ENCODE measurements at regions not wholly inside any gene's neighbourhood (a gene's known extent, or its start where the extent isn't known, plus 50 kb on each side); places are given as distances from the start of the nearest gene placed in this dataset.

DNA sequence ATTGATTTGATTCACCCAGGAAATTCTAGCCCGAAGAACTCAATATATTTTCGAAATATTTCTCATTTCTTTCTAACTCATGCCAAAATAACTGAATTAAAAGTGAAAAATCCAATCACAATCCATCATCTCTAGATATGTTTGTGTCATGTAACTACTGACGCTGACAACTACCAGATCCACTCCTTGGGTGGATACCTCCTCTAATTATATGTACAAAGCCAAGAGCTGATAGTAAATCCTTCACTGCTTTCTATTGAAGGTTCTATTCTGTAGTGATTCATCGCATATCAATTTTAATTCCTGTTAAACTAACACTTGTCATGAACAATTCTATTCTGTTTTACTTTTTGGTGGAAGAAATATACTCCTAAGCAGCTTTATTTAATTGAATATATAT, 1056.6 kb upstream of the NXPH2 start:
- Histone ChIP-seq H3K36me3 (ENCODE audit: insufficient read depth in 1 of 2, low read depth in 1 of 2) (no peaks in the 10 kb centered on the region), H3K27ac (no peak overlapping the region), H3K9me3 (peaks cover 8% of the 10 kb centered on the region), H3K27me3 (ENCODE audit: insufficient read depth in 3 of 3, low read length in 2 of 3) (no peaks in the 10 kb centered on the region), H3K4me3 (no peak overlapping the region), H3K4me1 (no peaks in the 10 kb centered on the region)
- 72 to 83% (median 77%) methylated on average over 4 of the region's 4 CpGs for WGBS, 3 donors
- DNase-seq, result no peak
- intact Hi-C loops (cut with DNase I), result no loop called here
- ATAC-seq, result no peak
- no peak for TF ChIP-seq CTCF (IDR thresholded peaks at IDR 0.05)

- Histone ChIP-seq H3K4me1 (no peaks in the 10 kb centered on the region), H3K27ac (no peak overlapping the region), H3K27me3 (ENCODE audit: insufficient read depth in 3 of 3, low read length in 2 of 3) (no peaks in the 10 kb centered on the region), H3K4me3 (no peak overlapping the region), H3K9me3 (no peaks in the 10 kb centered on the region), H3K36me3 (ENCODE audit: insufficient read depth in 1 of 2, low read depth in 1 of 2) (no peaks in the 10 kb centered on the region)
- intact Hi-C loops (cut with DNase I), result no loop called here
- 28 to 45% (median 36%) methylated on average over 2 of the region's 2 CpGs for WGBS, 3 donors
- no peak for ATAC-seq
- no peak for DNase-seq
- TF ChIP-seq CTCF (IDR thresholded peaks at IDR 0.05), result no peak
Observed at GRCh38 chr2:139835101-139835500, 1054.9 kb upstream of the NXPH2 start.

- Histone ChIP-seq H3K4me3 (no peak overlapping the region), H3K27ac (no peak overlapping the region), H3K9me3 (no peaks in the 10 kb centered on the region), H3K36me3 (ENCODE audit: insufficient read depth in 1 of 2, low read depth in 1 of 2) (no peaks in the 10 kb centered on the region), H3K27me3 (ENCODE audit: insufficient read depth in 3 of 3, low read length in 2 of 3) (no peaks in the 10 kb centered on the region), H3K4me1 (no peaks in the 10 kb centered on the region)
- 47 to 80% (median 64%) methylated on average over 3 of the region's 3 CpGs for WGBS, 3 donors
- DNase-seq (no peak), ATAC-seq (no peak)
- intact Hi-C loops (cut with DNase I), result no loop called here
- TF ChIP-seq CTCF (IDR thresholded peaks at IDR 0.05), result no peak
Observed at GRCh38 chr2:139828011-139828410, 1047.8 kb upstream of the NXPH2 start.

GRCh38 chr2:139825726-139826125, 1045.5 kb upstream of the NXPH2 start:
- TF ChIP-seq CTCF (IDR thresholded peaks at IDR 0.05), result no peak
- H3K4me1 ChIP-seq, result no peaks in the 10 kb centered on the region
- H3K27me3 ChIP-seq (ENCODE audit: insufficient read depth in 3 of 3, low read length in 2 of 3), result no peaks in the 10 kb centered on the region
- intact Hi-C loops (cut with DNase I), result no loop called here
- 60 to 78% (median 78%) methylated on average over 1 of the region's 1 CpG for WGBS, 3 donors
- DNase-seq, result no peak
- H3K27ac ChIP-seq, result no peak overlapping the region
- H3K4me3 ChIP-seq, result no peak overlapping the region
- H3K36me3 ChIP-seq (ENCODE audit: insufficient read depth in 1 of 2, low read depth in 1 of 2), result no peaks in the 10 kb centered on the region
- no peak for ATAC-seq
- H3K9me3 ChIP-seq, result no peaks in the 10 kb centered on the region

GRCh38 chr2:139819273-139819796, 1039.1 kb upstream of the NXPH2 start:
- no peaks in the 10 kb centered on the region for H3K9me3 ChIP-seq
- H3K4me1 ChIP-seq, result no peaks in the 10 kb centered on the region
- no peaks in the 10 kb centered on the region for H3K27me3 ChIP-seq (ENCODE audit: insufficient read depth in 3 of 3, low read length in 2 of 3)
- H3K36me3 ChIP-seq (ENCODE audit: insufficient read depth in 1 of 2, low read depth in 1 of 2), result no peaks in the 10 kb centered on the region
- 31 to 33% (median 33%) methylated on average over 2 of the region's 2 CpGs for WGBS, 3 donors
- intact Hi-C loops (cut with DNase I), result no loop called here
- H3K27ac ChIP-seq, result no peak overlapping the region
- ATAC-seq (no peak), DNase-seq (no peak)
- TF ChIP-seq CTCF (IDR thresholded peaks at IDR 0.05), result no peak
- no peak overlapping the region for H3K4me3 ChIP-seq

Measured in psoas muscle (tissue), 7 donors.